ENCODE measurements at regions not wholly inside any gene's neighbourhood (a gene's known extent, or its start where the extent isn't known, plus 50 kb on each side); places are given as distances from the start of the nearest gene placed in this dataset.

DNA sequence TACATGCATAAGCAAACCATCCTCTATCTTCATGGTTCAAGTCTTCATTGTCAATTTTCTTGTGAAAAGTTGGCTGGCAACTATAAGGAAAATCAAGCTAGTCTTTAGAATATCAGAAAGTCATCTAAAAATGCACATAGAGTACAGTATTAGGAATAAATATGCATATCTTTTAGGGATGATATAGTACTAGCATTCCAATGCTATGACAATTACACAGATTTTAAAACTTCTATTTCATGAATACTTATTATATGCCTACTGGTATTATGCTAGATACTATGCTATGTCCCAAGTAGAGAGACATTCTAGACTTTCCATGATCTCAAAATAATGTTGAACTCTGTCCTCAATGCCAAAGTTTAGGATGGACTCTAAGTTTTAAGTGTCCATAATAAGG, 81.3 kb upstream of the NAALADL2 start:
- H3K27ac ChIP-seq = no peak overlapping the region
- ATAC-seq = no peak
- no peaks in the 10 kb centered on the region for H3K4me1 ChIP-seq
- intact Hi-C loops (cut with DNase I) = no loop called here
- H3K27me3 ChIP-seq = no peaks in the 10 kb centered on the region
- no peak for DNase-seq
- no peaks in the 10 kb centered on the region for H3K36me3 ChIP-seq
- TF ChIP-seq, protein P1, sequence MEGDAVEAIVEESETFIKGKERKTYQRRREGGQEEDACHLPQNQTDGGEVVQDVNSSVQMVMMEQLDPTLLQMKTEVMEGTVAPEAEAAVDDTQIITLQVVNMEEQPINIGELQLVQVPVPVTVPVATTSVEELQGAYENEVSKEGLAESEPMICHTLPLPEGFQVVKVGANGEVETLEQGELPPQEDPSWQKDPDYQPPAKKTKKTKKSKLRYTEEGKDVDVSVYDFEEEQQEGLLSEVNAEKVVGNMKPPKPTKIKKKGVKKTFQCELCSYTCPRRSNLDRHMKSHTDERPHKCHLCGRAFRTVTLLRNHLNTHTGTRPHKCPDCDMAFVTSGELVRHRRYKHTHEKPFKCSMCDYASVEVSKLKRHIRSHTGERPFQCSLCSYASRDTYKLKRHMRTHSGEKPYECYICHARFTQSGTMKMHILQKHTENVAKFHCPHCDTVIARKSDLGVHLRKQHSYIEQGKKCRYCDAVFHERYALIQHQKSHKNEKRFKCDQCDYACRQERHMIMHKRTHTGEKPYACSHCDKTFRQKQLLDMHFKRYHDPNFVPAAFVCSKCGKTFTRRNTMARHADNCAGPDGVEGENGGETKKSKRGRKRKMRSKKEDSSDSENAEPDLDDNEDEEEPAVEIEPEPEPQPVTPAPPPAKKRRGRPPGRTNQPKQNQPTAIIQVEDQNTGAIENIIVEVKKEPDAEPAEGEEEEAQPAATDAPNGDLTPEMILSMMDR (IDR thresholded peaks at IDR 0.05) = no peak
- H3K9me3 ChIP-seq = peaks cover 0 to 11% of the 10 kb centered on the region in 2 donors
- no peak overlapping the region for H3K4me3 ChIP-seq

DNA sequence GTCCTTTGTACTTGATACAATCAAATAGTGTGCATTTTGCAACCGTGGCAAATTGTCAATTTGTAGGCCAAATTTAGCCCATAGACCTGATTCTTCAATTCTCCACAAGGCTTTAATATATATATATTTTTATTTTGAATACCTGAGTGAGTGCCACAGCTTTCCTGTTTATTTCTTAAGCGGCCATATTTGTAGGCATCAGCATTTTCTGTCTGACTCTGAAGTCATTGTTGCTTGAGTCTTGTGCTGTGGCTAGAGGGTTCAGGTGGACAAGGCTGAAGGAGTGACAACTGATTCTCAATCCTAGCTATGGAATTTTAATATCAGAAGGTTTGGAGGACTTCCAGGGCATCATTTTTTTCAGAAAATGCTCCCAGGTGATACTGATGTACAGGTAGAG, 75.6 kb upstream of the NAALADL2 start:
- intact Hi-C loops (cut with DNase I) = no loop called here
- DNase-seq (no peak), ATAC-seq (no peak)

DNA sequence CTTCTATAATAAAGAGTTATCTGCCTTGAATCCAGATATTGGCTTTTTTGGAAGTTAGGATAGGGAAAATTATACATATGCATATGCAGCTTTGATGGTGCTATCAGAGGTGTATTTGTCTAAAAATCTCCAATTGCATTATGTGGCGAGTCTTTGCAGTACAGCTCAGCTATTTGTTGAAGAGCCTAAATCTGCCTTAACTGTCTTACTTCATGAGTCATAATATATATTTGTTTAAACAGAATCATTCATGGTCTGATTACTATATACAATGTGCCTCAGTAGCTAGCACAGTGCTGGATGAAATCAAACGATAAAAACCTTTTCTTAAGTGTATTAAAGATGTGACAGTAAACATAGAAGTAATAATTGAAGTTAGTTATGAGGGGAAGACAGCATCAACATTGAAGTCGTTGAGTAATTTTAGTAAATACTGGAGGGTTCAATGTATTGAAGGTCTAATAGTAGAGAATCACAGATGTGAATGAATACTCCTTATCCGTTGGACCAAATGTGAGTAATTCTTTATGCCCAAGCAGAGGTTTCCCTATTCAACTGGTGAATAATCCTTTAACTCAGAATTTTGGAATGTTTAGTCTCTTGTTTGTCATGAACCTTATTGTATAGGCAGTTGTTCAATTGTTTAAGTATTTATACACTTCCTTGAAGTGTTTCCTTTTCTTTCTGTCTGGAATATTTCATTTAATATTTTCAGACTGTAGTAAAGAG, 74.8 kb upstream of the NAALADL2 start:
- Histone ChIP-seq H3K4me1 (no peaks in the 10 kb centered on the region), H3K36me3 (no peaks in the 10 kb centered on the region), H3K27ac (no peak overlapping the region), H3K27me3 (no peaks in the 10 kb centered on the region), H3K4me3 (no peak overlapping the region), H3K9me3 (peaks cover 0 to 6% of the 10 kb centered on the region in 2 donors)
- no peak for DNase-seq
- TF ChIP-seq, protein P1 (IDR thresholded peaks at IDR 0.05) = no peak
- ATAC-seq = no peak
- intact Hi-C loops (cut with DNase I) = no loop called here

More for the DNA sequence above, 75.6 kb upstream of the NAALADL2 start:
- H3K4me3 ChIP-seq = no peak overlapping the region
- no peaks in the 10 kb centered on the region for H3K27me3 ChIP-seq
- H3K36me3 ChIP-seq = no peaks in the 10 kb centered on the region
- no peak overlapping the region for H3K27ac ChIP-seq
- H3K9me3 ChIP-seq = peaks cover 0 to 10% of the 10 kb centered on the region in 2 donors
- TF ChIP-seq, protein P1 (IDR thresholded peaks at IDR 0.05) = no peak
- no peaks in the 10 kb centered on the region for H3K4me1 ChIP-seq

DNA sequence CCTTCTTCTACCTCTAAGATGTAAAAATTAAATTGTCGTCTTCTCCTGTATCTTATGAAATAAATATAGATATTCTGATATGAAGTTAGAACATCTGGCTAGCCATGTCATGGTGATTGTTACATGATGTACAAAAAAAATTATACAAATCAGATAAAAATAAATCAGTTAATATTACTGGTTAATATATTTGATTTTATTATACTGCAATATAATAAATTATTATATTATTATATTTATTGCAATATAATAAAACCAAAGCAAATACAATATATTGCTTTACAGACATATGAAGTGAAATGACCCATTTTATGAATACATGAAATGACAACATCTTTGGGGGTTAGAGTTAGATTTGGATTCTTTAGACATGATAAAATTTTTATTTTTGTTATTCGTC, 72.3 kb upstream of the NAALADL2 start:
- ATAC-seq (no peak), DNase-seq (no peak)
- Histone ChIP-seq H3K36me3 (no peaks in the 10 kb centered on the region), H3K27ac (no peak overlapping the region), H3K27me3 (no peaks in the 10 kb centered on the region), H3K9me3 (no peaks in the 10 kb centered on the region), H3K4me3 (no peak overlapping the region), H3K4me1 (no peaks in the 10 kb centered on the region)
- TF ChIP-seq, protein P1 (IDR thresholded peaks at IDR 0.05) = no peak
- intact Hi-C loops (cut with DNase I) = no loop called here

DNA sequence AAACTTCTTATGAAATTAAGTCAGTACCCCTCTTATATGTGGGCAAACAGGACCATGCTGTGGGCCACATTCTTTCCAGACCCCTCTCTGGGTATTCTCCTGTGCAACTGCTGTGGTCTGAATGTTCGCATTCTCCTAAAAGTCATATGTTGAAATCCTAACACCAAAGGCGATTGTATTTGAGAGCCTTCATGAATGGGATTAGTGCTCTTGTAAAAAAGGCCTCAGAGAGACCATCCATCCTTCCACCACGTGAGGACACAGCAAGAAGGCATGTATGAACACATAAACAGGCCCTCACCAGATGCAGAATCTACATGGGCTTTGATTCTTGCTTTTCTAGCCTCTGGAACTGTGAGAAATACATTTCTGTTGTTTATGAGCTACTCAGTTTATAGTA, 68.0 kb upstream of the NAALADL2 start:
- H3K27me3 ChIP-seq = no peaks in the 10 kb centered on the region
- intact Hi-C loops (cut with DNase I) = no loop called here
- DNase-seq (no peak), ATAC-seq (no peak)
- H3K4me1 ChIP-seq = no peaks in the 10 kb centered on the region
- TF ChIP-seq, protein P1 (IDR thresholded peaks at IDR 0.05) = no peak
- H3K27ac ChIP-seq = no peak overlapping the region
- H3K36me3 ChIP-seq = no peaks in the 10 kb centered on the region
- H3K4me3 ChIP-seq = no peak overlapping the region
- H3K9me3 ChIP-seq = no peaks in the 10 kb centered on the region

All from left lung (tissue), 4 donors.